Breast epithelium (tissue), 4 donors: ENCODE measurements at regions not wholly inside any gene's neighbourhood (a gene's known extent, or its start where the extent isn't known, plus 50 kb on each side); places are given as distances from the start of the nearest gene placed in this dataset.

ENCODE experiments used
- DNase-seq, 2 donors: peaks; one replicate each; pipeline ENCODE4 v3.0.0-alpha.2; 2019; ENCODE audit warnings: low spot score in 2 of 2
- H3K27ac ChIP-seq, 2 donors: fragments of 200-600 bp; sonication (generic) in 1 of 2; one replicate each; pipeline ENCODE4 v1.5.1; 2016 to 2019; ENCODE audit warnings: mild to moderate bottlenecking in 1 of 2
- H3K27me3 ChIP-seq, 2 donors: fragments of 200-600 bp; sonication (generic) in 1 of 2; one replicate each; pipeline versions ENCODE4 v1.5.1 to v1.6.0; 2017 to 2019; ENCODE audit warnings: control low read depth in 1 of 2, mild to moderate bottlenecking in 1 of 2
- H3K36me3 ChIP-seq: fragments of 200-600 bp; one replicate; pipeline ENCODE4 v1.5.1; 2019
- H3K4me1 ChIP-seq, 2 donors: fragments of 200-600 bp; sonication (generic); one replicate each; pipeline ENCODE4 v1.5.1; 2016 to 2019; ENCODE audit warnings: control low read depth in 1 of 2
- H3K4me3 ChIP-seq, 3 donors: fragments of 200-600 bp; sonication (generic); 1 replicate in 2 of 3; 2 replicates in 1 of 3; pipeline ENCODE4 v1.5.1; 2016 to 2019; ENCODE audit warnings: mild to moderate bottlenecking in 3 of 3, moderate library complexity in 2 of 3
- H3K9me3 ChIP-seq, 2 donors: fragments of 200-600 bp; sonication (generic) in 1 of 2; one replicate each; pipeline ENCODE4 v1.5.1; 2016 to 2019; ENCODE audit warnings: control low read depth in 1 of 2
- CTCF ChIP-seq, 3 donors: fragments of 450-650 bp; IDR thresholded peaks; one replicate each; pipeline ENCODE4 v1.5.1; 2016 to 2017; ENCODE audit warnings: antibody characterized with exemption in 3 of 3, mild to moderate bottlenecking in 3 of 3, moderate library complexity in 3 of 3
- POLR2A ChIP-seq: fragments of 450-650 bp; IDR thresholded peaks from one replicate; pipeline ENCODE4 v1.6.1; 2016; ENCODE audit warnings: antibody characterized with exemption, mild to moderate bottlenecking, moderate library complexity
- POLR2AphosphoS5 ChIP-seq, 3 donors: sonication (generic); formaldehyde crosslinking; IDR thresholded peaks; one replicate each; pipeline ENCODE4 v1.6.1; 2017; ENCODE audit warnings: antibody characterized with exemption in 3 of 3
- intact Hi-C: fragments of 100-400 bp; cut with DNase I; formaldehyde crosslinking; loops from one replicate; pipeline ENCODE4 v1.15.1; 2023; ENCODE audit warnings: low total_unique reads

DNA sequence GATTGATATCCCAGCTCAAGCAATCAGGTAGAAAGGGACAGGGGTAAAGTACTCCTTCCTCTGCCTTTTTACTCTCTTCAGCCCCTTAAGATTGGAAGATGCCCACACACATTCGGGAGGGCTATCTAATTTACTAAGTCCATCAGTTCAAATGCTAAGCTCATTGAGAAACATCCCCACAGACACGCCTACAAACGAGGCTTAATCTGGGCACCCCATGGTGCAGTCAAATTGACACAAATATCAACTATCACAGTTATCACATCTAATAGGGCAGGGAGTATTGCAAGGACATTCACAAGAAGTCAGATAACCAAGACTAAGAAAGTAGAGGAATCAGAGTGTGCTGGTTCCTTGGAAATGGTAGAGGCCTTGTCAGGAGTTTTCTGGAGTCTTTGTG, 437.8 kb upstream of the AZI2 start:
- intact Hi-C loops: no loop called here
- DNase-seq: no peak

GRCh38 chr3:28788571-28788970, 439.9 kb upstream of the AZI2 start:
- TF ChIP-seq CTCF (IDR thresholded peaks at IDR 0.05) (no peak), POLR2A (no peak), POLR2AphosphoS5 (IDR thresholded peaks at IDR 0.05) (no peak)
- H3K27me3 ChIP-seq: no peaks in the 10 kb centered on the region
- H3K4me3 ChIP-seq: no peak overlapping the region
- intact Hi-C loops: no loop called here
- H3K27ac ChIP-seq: no peak overlapping the region
- no peaks in the 10 kb centered on the region for H3K4me1 ChIP-seq
- H3K36me3 ChIP-seq: no peaks in the 10 kb centered on the region
- H3K9me3 ChIP-seq: no peaks in the 10 kb centered on the region
- no peak for DNase-seq

More for the DNA sequence above, 437.8 kb upstream of the AZI2 start:
- TF ChIP-seq POLR2AphosphoS5 (IDR thresholded peaks at IDR 0.05) (no peak), POLR2A (no peak), CTCF (IDR thresholded peaks at IDR 0.05) (no peak)
- Histone ChIP-seq H3K4me1 (no peaks in the 10 kb centered on the region), H3K27ac (no peak overlapping the region), H3K27me3 (no peaks in the 10 kb centered on the region), H3K9me3 (no peaks in the 10 kb centered on the region), H3K36me3 (no peaks in the 10 kb centered on the region), H3K4me3 (no peak overlapping the region)

DNA sequence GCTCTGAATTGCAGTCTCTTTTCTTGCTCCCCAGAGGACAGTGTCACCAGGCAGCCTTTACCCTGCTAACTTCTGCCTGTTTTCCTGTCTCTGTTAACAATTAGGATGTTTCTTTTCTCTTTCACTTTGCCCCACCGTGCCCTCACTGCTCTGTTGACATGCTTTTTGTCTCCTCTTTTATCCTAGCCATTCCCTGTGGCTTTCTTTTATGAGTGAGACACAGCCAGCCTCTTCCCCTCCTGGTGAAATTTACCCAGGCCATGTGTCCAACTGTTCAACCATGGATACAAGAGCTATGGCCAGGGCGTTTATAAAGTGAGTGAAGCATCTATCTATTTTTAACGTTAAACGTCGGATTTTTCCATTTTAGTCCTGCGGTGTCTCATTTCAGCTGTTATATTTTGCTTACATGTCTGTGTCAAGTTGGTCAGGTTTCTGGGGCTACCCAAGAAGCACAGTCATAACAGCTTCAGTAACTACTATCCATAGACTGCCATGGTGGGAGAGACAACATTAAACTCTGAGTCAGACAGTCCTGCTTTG, 443.2 kb upstream of the AZI2 start:
- H3K4me3 ChIP-seq: no peak overlapping the region
- no peaks in the 10 kb centered on the region for H3K9me3 ChIP-seq
- intact Hi-C loops: no loop called here
- no peak for DNase-seq
- no peaks in the 10 kb centered on the region for H3K27me3 ChIP-seq
- no peak for TF ChIP-seq POLR2A
- no peak for TF ChIP-seq POLR2AphosphoS5 (IDR thresholded peaks at IDR 0.05)
- TF ChIP-seq CTCF (IDR thresholded peaks at IDR 0.05): no peak
- H3K27ac ChIP-seq: no peak overlapping the region
- H3K36me3 ChIP-seq: peaks cover 3% of the 10 kb centered on the region
- H3K4me1 ChIP-seq: no peaks in the 10 kb centered on the region

GRCh38 chr3:28792604-28793003, 444.0 kb upstream of the AZI2 start:
- Histone ChIP-seq H3K9me3 (no peaks in the 10 kb centered on the region), H3K4me3 (no peak overlapping the region), H3K4me1 (no peaks in the 10 kb centered on the region), H3K36me3 (peaks cover 3% of the 10 kb centered on the region), H3K27ac (no peak overlapping the region), H3K27me3 (no peaks in the 10 kb centered on the region)
- TF ChIP-seq POLR2A (no peak), CTCF (IDR thresholded peaks at IDR 0.05) (no peak), POLR2AphosphoS5 (IDR thresholded peaks at IDR 0.05) (no peak)
- intact Hi-C loops: no loop called here
- DNase-seq: no peak

- DNase-seq: no peak
- H3K9me3 ChIP-seq: no peaks in the 10 kb centered on the region
- no peak overlapping the region for H3K4me3 ChIP-seq
- no peaks in the 10 kb centered on the region for H3K4me1 ChIP-seq
- TF ChIP-seq POLR2A (no peak), CTCF (IDR thresholded peaks at IDR 0.05) (no peak), POLR2AphosphoS5 (IDR thresholded peaks at IDR 0.05) (no peak)
- no peak overlapping the region for H3K27ac ChIP-seq
- intact Hi-C loops: no loop called here
- H3K27me3 ChIP-seq: no peaks in the 10 kb centered on the region
- peaks cover 3% of the 10 kb centered on the region for H3K36me3 ChIP-seq
These were observed 450.5 kb upstream of the AZI2 start for GRCh38 chr3:28799084-28799483.
